ENCODE measurements at regions not wholly inside any gene's neighbourhood (a gene's known extent, or its start where the extent isn't known, plus 50 kb on each side); places are given as distances from the start of the nearest gene placed in this dataset.

- TF ChIP-seq CTCF (IDR thresholded peaks at IDR 0.05; ENCODE audit: control extremely low read depth in 1 of 3, insufficient read depth in 1 of 3, low read depth in 1 of 3, low read length in 3 of 3) (no peak), EGR1 (IDR thresholded peaks at IDR 0.05; ENCODE audit: borderline replicate concordance, low read depth, low read length) (no peak), TBP (IDR thresholded peaks at IDR 0.05; ENCODE audit: low read depth, low read length) (no peak), HDAC2 (IDR thresholded peaks at IDR 0.05; ENCODE audit: borderline replicate concordance in 1 of 2, low read depth in 2 of 2, low read length in 2 of 2) (no peak), POLR2A (IDR thresholded peaks at IDR 0.05; ENCODE audit: control extremely low read depth in 1 of 2, low read depth in 2 of 2, low read length in 2 of 2) (no peak), MAFK (IDR thresholded peaks at IDR 0.05; ENCODE audit: low read depth, low read length) (no peak), NRF1 (IDR thresholded peaks at IDR 0.05; ENCODE audit: low read depth, low read length) (no peak), EP300 (IDR thresholded peaks at IDR 0.05; ENCODE audit: borderline replicate concordance in 1 of 2, low read depth in 2 of 2, low read length in 2 of 2) (no peak)
- TF ChIP-seq, protein P1, sequence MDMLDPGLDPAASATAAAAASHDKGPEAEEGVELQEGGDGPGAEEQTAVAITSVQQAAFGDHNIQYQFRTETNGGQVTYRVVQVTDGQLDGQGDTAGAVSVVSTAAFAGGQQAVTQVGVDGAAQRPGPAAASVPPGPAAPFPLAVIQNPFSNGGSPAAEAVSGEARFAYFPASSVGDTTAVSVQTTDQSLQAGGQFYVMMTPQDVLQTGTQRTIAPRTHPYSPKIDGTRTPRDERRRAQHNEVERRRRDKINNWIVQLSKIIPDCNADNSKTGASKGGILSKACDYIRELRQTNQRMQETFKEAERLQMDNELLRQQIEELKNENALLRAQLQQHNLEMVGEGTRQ (IDR thresholded peaks at IDR 0.05; ENCODE audit: low read length), result no peak
- TF ChIP-seq, protein P2, sequence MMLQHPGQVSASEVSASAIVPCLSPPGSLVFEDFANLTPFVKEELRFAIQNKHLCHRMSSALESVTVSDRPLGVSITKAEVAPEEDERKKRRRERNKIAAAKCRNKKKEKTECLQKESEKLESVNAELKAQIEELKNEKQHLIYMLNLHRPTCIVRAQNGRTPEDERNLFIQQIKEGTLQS (IDR thresholded peaks at IDR 0.05; ENCODE audit: insufficient read depth, low read depth, low read length), result no peak
These were observed 409.5 kb downstream of the MLLT3 start for GRCh38 chr9:20212806-20213205.

Data from H1 (cell line).